Activated T-helper 1 cell treated with anti-CD3 and anti-CD28 coated beads, Interleukin-12 subunit alpha, Interleukin-12 subunit beta, Interleukin-2, Interleukin-4 antibody, amounts not matched to agents 30 ng/mL and 10 ng/mL and 1 ng/mL, durations not matched to agents 14 hours and 24 hours and 36 hours (primary cell): ENCODE measurements at regions not wholly inside any gene's neighbourhood (a gene's known extent, or its start where the extent isn't known, plus 50 kb on each side); places are given as distances from the start of the nearest gene placed in this dataset.

Experiments
- DNase-seq: peaks from one replicate; pipeline ENCODE4 v3.0.0; 2021; ENCODE audit warnings: low spot score
- H3K27ac Mint-ChIP-seq: one replicate; pipeline ENCODE4 v1.8.0; 2021; ENCODE audit warnings: mild to moderate bottlenecking, mixed read lengths
- H3K27me3 Mint-ChIP-seq: one replicate; pipeline ENCODE4 v1.8.0; 2022; ENCODE audit warnings: mild to moderate bottlenecking, moderate library complexity, mixed read lengths; ENCODE audit not compliant: insufficient read depth
- H3K36me3 Mint-ChIP-seq: one replicate; pipeline ENCODE4 v1.8.0; 2021; ENCODE audit warnings: low read depth, mixed read lengths
- H3K4me1 Mint-ChIP-seq: one replicate; pipeline ENCODE4 v1.8.0; 2021; ENCODE audit warnings: low read depth, mixed read lengths
- H3K4me3 Mint-ChIP-seq: one replicate; pipeline ENCODE4 v1.8.0; 2021; ENCODE audit warnings: mild to moderate bottlenecking, moderate library complexity, mixed read lengths
- H3K9me3 Mint-ChIP-seq: one replicate; pipeline ENCODE4 v1.8.0; 2021; ENCODE audit warnings: mixed read lengths
- intact Hi-C: fragments of 100-400 bp; cut with micrococcal nuclease; formaldehyde crosslinking; loops from one replicate; pipeline ENCODE4 v1.15.1; 2024

GRCh38 chr4:22874334-22874912, 181.7 kb downstream of the GBA3 start:
- no peak overlapping the region for H3K4me3 Mint-ChIP-seq
- H3K27ac Mint-ChIP-seq: no peak overlapping the region
- no peaks in the 10 kb centered on the region for H3K4me1 Mint-ChIP-seq
- no peak for DNase-seq
- no peaks in the 10 kb centered on the region for H3K9me3 Mint-ChIP-seq
- intact Hi-C loops: no loop called here
- no peaks in the 10 kb centered on the region for H3K36me3 Mint-ChIP-seq
- H3K27me3 Mint-ChIP-seq: no peaks in the 10 kb centered on the region

GRCh38 chr4:22873899-22874298, 181.2 kb downstream of the GBA3 start:
- no peaks in the 10 kb centered on the region for H3K9me3 Mint-ChIP-seq
- intact Hi-C loops: no loop called here
- no peaks in the 10 kb centered on the region for H3K27me3 Mint-ChIP-seq
- H3K4me3 Mint-ChIP-seq: no peak overlapping the region
- no peak for DNase-seq
- no peak overlapping the region for H3K27ac Mint-ChIP-seq
- H3K36me3 Mint-ChIP-seq: no peaks in the 10 kb centered on the region
- no peaks in the 10 kb centered on the region for H3K4me1 Mint-ChIP-seq

GRCh38 chr4:22870847-22871449, 178.2 kb downstream of the GBA3 start:
- Mint-ChIP-seq H3K27me3 (no peaks in the 10 kb centered on the region), H3K36me3 (no peaks in the 10 kb centered on the region), H3K4me1 (no peaks in the 10 kb centered on the region), H3K27ac (no peak overlapping the region), H3K4me3 (no peak overlapping the region), H3K9me3 (no peaks in the 10 kb centered on the region)
- no peak for DNase-seq
- intact Hi-C loops: no loop called here

- no peaks in the 10 kb centered on the region for H3K9me3 Mint-ChIP-seq
- no peak for DNase-seq
- no peaks in the 10 kb centered on the region for H3K4me1 Mint-ChIP-seq
- H3K36me3 Mint-ChIP-seq: no peaks in the 10 kb centered on the region
- no peak overlapping the region for H3K27ac Mint-ChIP-seq
- no peak overlapping the region for H3K4me3 Mint-ChIP-seq
- intact Hi-C loops: no loop called here
- no peaks in the 10 kb centered on the region for H3K27me3 Mint-ChIP-seq
Observed at GRCh38 chr4:22869235-22869634, 176.5 kb downstream of the GBA3 start.
